ENCODE measurements at regions not wholly inside any gene's neighbourhood (a gene's known extent, or its start where the extent isn't known, plus 50 kb on each side); places are given as distances from the start of the nearest gene placed in this dataset.
"Not testable (repeated sequence)": the region's sequence is repeated elsewhere in the genome, so short reads cannot be mapped to it uniquely, and the experiment has no call there.

DNA sequence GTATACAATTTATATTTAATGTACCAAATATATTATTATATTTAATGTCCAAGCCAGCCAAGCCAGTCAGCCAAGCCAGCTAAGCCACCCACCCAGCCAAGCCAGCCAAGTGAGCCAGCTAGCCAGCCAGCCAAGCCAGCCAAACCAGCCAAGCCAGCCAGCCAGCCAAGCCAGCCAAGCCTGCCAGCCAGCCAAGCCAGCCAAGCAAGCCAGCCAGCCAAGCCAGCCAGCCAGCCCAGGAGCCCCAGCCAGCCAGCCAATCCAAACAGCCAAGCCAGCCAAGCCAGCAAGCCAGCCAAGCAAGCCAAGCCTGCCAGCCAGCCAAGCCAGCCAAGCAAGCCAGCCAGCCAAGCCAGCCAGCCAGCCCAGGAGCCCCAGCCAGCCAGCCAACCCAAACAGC, 1596.3 kb downstream of the RPIA start:
- H3K27ac Mint-ChIP-seq; H3K4me1 Mint-ChIP-seq; H3K9me3 Mint-ChIP-seq (ENCODE audit: low read depth); intact Hi-C loops (cut with DNase I, micrococcal nuclease); H3K4me3 Mint-ChIP-seq; DNase-seq; H3K27me3 Mint-ChIP-seq; CTCF ChIA-PET; ATAC-seq; POLR2A ChIA-PET; H3K36me3 Mint-ChIP-seq (ENCODE audit: low read depth): not testable (repeated sequence)

DNA sequence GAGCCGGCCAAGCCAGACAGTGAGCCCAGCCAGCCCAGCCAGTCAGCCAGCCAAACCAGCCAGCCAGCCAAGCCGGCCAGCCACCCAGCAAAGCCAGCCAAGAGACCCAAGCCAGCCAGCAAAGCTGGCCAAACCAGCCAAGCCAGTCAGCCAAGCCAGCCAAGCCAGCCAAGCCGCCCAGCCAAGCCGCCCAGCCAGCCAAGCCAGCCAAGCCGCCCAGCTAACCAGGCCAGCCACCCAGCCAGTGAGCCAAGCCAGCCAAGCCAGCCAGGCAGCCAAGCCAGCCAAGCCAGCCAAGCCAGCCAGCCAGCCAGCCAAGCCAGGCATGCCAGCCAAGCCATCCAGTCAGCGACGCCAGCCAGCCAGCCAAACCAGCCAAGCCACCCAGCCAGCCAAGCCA, 1596.9 kb downstream of the RPIA start:
- DNase-seq; H3K27me3 Mint-ChIP-seq; intact Hi-C loops (cut with DNase I, micrococcal nuclease); H3K4me3 Mint-ChIP-seq; H3K27ac Mint-ChIP-seq; POLR2A ChIA-PET; ATAC-seq; H3K9me3 Mint-ChIP-seq (ENCODE audit: low read depth); H3K4me1 Mint-ChIP-seq; H3K36me3 Mint-ChIP-seq (ENCODE audit: low read depth); CTCF ChIA-PET: not testable (repeated sequence)

DNA sequence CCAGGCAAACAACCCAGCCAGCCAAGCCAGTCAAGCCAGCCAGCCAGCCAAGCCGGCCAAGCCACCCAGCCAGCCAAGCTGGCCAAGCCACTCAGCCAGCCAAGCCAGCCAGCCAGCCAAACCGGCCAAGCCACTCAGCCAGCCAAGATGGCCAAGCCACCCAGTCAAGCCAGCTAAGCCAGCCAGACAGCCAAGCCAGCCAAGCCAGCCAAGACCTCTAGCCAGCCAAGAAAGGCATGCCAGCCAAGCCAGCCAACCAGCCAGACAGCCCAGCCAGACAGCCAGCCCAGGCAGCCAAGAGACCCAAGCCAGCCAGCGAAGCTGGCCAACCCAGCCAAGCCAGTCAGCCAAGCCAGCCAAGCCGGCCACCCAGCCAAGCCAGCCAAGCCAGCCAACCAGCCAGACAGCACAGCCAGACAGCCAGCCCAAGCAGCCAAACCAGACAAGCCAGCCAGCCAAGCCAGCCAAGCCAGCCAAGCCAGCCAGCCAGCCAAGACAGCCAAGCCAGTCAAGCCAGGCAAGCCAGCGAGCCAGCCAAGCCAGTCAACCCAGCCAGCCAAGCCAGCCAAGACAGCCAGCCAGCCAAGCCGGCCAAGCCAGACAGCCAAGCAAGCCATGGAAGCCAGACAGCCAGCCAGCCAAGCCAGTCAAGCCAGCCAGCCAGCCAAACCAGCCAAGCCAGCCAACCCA, 1598.0 kb downstream of the RPIA start:
- DNase-seq; H3K27ac Mint-ChIP-seq; H3K36me3 Mint-ChIP-seq (ENCODE audit: low read depth); H3K27me3 Mint-ChIP-seq; intact Hi-C loops (cut with DNase I, micrococcal nuclease); H3K4me3 Mint-ChIP-seq; POLR2A ChIA-PET; ATAC-seq; H3K9me3 Mint-ChIP-seq (ENCODE audit: low read depth); H3K4me1 Mint-ChIP-seq; CTCF ChIA-PET: not testable (repeated sequence)

- H3K4me1 Mint-ChIP-seq; CTCF ChIA-PET; H3K36me3 Mint-ChIP-seq (ENCODE audit: low read depth); DNase-seq; H3K27ac Mint-ChIP-seq; ATAC-seq; intact Hi-C loops (cut with DNase I, micrococcal nuclease); POLR2A ChIA-PET; H3K9me3 Mint-ChIP-seq (ENCODE audit: low read depth); H3K27me3 Mint-ChIP-seq; H3K4me3 Mint-ChIP-seq: not testable (repeated sequence)
These were observed 1599.2 kb downstream of the RPIA start for GRCh38 chr2:90290701-90291100.

DNA sequence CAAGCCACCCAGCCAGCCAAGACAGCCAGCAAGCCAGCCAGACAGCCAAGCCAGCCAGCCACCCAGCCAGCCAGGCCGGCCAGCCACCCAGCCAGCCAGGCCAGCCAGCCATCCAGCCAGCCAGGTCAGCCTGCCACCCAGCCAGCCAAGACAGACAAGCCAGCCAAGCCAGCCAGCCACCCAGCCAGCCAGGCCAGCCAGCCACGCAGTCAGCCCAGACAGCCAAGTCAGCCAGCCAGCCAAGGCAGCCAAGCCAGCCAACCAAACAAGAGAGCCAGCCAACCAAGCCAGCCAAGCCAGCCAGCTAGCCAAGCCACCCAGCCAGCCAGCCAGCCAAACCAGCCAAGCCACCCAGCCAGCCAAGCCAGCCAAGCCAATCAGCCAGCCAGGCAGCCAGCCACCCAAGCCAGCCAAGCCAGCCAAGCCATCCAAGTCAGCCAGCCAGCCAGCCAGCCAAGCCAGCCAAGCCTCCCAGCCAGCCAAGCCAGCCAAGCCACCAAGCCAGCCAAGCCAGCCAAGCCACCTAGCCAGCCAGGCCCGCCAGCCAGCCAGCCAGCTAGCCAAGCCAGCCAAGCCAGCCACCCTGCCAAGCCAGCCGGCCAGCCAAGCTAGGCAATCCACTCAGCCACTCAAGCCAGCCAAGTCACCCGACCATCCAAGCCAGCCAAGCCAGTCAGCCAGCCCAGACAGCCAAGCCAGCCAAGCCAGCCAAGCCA, 1599.9 kb downstream of the RPIA start:
- H3K4me3 Mint-ChIP-seq; H3K27me3 Mint-ChIP-seq; H3K27ac Mint-ChIP-seq; H3K9me3 Mint-ChIP-seq (ENCODE audit: low read depth); H3K4me1 Mint-ChIP-seq; H3K36me3 Mint-ChIP-seq (ENCODE audit: low read depth); intact Hi-C loops (cut with DNase I, micrococcal nuclease); CTCF ChIA-PET; POLR2A ChIA-PET; ATAC-seq: not testable (repeated sequence)
- peak; percentile 16 for DNase-seq

DNA sequence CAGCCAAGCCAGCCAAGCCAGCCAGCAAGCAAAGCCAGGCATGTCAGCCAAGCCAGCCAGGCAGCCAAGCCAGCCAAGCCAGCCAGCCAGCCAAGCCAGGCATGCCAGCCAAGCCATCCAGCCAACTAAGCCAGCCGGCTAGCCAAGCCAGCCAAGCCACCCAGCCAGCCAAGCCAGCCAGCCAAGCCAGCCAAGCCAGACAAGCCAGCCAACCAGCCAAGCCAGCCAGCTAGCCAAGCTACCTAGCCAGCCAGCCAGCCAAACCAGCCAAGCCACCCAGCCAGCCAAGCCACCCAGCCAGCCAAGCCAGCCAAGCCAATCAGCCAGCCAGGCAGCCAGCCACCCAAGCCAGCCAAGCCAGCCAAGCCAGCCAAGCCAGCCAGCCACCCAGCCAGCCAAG, 1600.5 kb downstream of the RPIA start:
- CTCF ChIA-PET; H3K27ac Mint-ChIP-seq; DNase-seq; H3K9me3 Mint-ChIP-seq (ENCODE audit: low read depth); POLR2A ChIA-PET; ATAC-seq; H3K27me3 Mint-ChIP-seq; H3K4me1 Mint-ChIP-seq; H3K4me3 Mint-ChIP-seq; H3K36me3 Mint-ChIP-seq (ENCODE audit: low read depth); intact Hi-C loops (cut with DNase I, micrococcal nuclease): not testable (repeated sequence)

- ATAC-seq; H3K9me3 Mint-ChIP-seq (ENCODE audit: low read depth); DNase-seq; H3K4me3 Mint-ChIP-seq; POLR2A ChIA-PET; H3K4me1 Mint-ChIP-seq; CTCF ChIA-PET; intact Hi-C loops (cut with DNase I, micrococcal nuclease); H3K27me3 Mint-ChIP-seq; H3K27ac Mint-ChIP-seq; H3K36me3 Mint-ChIP-seq (ENCODE audit: low read depth): not testable (repeated sequence)
These were observed 1601.0 kb downstream of the RPIA start for GRCh38 chr2:90292451-90292850.

DNA sequence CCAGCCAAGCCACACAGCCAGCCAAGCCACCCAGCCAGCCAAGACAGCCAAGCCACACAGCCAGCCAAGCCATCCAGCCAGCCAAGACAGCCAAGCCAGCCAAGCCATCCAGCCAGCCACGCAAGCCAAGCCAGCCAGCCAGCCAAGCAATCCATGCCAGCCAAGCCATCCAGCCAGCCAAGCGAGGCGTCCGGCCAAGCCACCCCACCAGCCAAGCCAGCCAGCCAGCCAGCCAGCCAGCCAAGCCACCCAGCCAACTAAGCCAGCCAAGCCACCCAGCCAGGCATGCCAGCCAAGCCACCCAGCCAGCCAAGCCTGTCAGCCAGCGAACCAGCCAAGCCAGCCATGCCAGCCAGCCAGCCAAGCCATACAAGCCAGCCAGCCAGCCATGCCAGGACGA, 1601.8 kb downstream of the RPIA start:
- H3K36me3 Mint-ChIP-seq (ENCODE audit: low read depth); DNase-seq; CTCF ChIA-PET; intact Hi-C loops (cut with DNase I, micrococcal nuclease); POLR2A ChIA-PET; H3K9me3 Mint-ChIP-seq (ENCODE audit: low read depth); H3K4me3 Mint-ChIP-seq; H3K27me3 Mint-ChIP-seq; H3K4me1 Mint-ChIP-seq; H3K27ac Mint-ChIP-seq; ATAC-seq: not testable (repeated sequence)

GRCh38 chr2:90293806-90294205, 1602.3 kb downstream of the RPIA start:
- H3K27me3 Mint-ChIP-seq; H3K36me3 Mint-ChIP-seq (ENCODE audit: low read depth); H3K4me3 Mint-ChIP-seq; H3K27ac Mint-ChIP-seq; CTCF ChIA-PET; ATAC-seq; H3K9me3 Mint-ChIP-seq (ENCODE audit: low read depth); H3K4me1 Mint-ChIP-seq; POLR2A ChIA-PET; DNase-seq; intact Hi-C loops (cut with DNase I, micrococcal nuclease): not testable (repeated sequence)

DNA sequence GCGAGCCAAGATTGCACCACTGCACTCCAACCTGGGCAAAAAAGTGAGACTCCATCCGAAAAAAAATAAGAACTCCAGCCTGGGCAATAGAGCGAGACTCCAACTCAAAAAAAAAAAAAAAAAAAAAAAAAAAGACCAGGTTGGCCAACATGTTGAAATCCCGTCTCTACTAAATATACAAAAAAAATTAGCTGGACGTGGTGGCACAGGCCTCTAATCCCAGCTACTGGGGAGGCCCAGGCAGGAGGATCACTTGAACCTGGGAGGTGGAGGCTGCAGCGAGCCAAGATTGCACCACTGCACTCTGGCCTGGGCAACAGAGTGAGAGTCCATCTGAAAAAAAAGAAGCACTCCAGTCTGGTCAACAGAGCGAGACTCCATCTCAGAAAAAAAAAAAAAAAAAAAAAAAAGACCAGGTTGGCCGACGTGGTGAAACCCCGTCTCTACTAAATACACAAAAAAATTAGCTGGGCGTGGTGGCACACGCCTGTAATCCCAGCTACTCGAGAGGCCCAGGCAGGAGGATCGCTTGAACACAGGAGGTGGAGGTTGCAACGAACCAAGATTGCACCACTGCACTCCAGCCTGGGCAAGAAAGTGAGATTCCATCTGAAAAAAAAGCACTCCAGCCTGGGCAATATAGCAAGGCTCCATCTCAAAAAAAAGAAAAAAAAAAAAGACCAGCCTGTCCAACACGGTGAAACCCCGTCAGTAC, 1603.7 kb downstream of the RPIA start:
- ATAC-seq; intact Hi-C loops (cut with DNase I, micrococcal nuclease); H3K36me3 Mint-ChIP-seq (ENCODE audit: low read depth); POLR2A ChIA-PET; H3K4me1 Mint-ChIP-seq; H3K4me3 Mint-ChIP-seq; DNase-seq; H3K9me3 Mint-ChIP-seq (ENCODE audit: low read depth); H3K27me3 Mint-ChIP-seq; CTCF ChIA-PET; H3K27ac Mint-ChIP-seq: not testable (repeated sequence)

- H3K36me3 Mint-ChIP-seq (ENCODE audit: low read depth); intact Hi-C loops (cut with DNase I, micrococcal nuclease); H3K4me3 Mint-ChIP-seq; H3K4me1 Mint-ChIP-seq; CTCF ChIA-PET; H3K9me3 Mint-ChIP-seq (ENCODE audit: low read depth); DNase-seq; H3K27me3 Mint-ChIP-seq; ATAC-seq; POLR2A ChIA-PET; H3K27ac Mint-ChIP-seq: not testable (repeated sequence)
These were observed 1605.0 kb downstream of the RPIA start for GRCh38 chr2:90296484-90296777.

DNA sequence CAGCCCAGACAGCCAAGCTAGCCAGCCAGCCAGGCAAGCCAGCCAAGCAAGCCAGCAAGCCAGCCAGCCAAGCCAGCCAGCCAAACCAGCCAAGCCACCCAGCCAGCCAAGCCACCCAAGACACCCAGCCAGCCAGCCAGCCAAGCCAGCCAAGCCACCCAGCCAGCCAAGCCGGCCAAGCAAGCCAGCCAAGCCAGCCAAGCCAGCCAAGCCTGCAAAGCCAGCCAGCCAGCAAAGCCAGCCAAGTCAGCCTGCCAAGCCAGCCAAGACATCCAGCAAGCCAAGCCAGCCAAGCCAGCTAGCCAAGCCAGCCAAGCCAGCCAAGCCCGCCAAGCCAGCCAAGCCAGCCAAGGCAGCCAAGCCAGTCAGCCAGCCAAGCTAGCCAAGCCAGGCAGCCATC, 1606.2 kb downstream of the RPIA start:
- intact Hi-C loops (cut with DNase I, micrococcal nuclease): not testable (repeated sequence)

More for the DNA sequence above, 1606.2 kb downstream of the RPIA start:
- H3K27me3 Mint-ChIP-seq; ATAC-seq; DNase-seq; H3K9me3 Mint-ChIP-seq (ENCODE audit: low read depth); H3K36me3 Mint-ChIP-seq (ENCODE audit: low read depth); H3K4me1 Mint-ChIP-seq; CTCF ChIA-PET; H3K27ac Mint-ChIP-seq; POLR2A ChIA-PET; H3K4me3 Mint-ChIP-seq: not testable (repeated sequence)

Data from activated CD4-positive, alpha-beta T cell treated with anti-CD3 and anti-CD28 coated beads for 36 hours (primary cell).